Sigmoid colon (tissue), 6 donors: ENCODE measurements at regions not wholly inside any gene's neighbourhood (a gene's known extent, or its start where the extent isn't known, plus 50 kb on each side); places are given as distances from the start of the nearest gene placed in this dataset.
A peak's percentile ranks its signal among the peaks of the same experiment; 100 is the strongest.

Source experiments
- DNase-seq: peaks from one replicate; pipeline ENCODE4 v3.0.0-alpha.2; 2019
- H3K27ac ChIP-seq, 4 donors: fragments of 200-600 bp; sonication (generic); one replicate each; pipeline ENCODE4 v1.5.1; 2016 to 2019; ENCODE audit warnings: mild to moderate bottlenecking in 1 of 4
- H3K27me3 ChIP-seq, 3 donors: fragments of 200-600 bp; sonication (generic); one replicate each; pipeline ENCODE4 v1.5.1; 2019; ENCODE audit warnings: mild to moderate bottlenecking in 1 of 3
- H3K36me3 ChIP-seq, 4 donors: fragments of 200-600 bp; sonication (generic); one replicate each; pipeline ENCODE4 v1.5.1; 2016 to 2019
- H3K4me1 ChIP-seq, 4 donors: fragments of 200-600 bp; sonication (generic); one replicate each; pipeline ENCODE4 v1.5.1; 2017 to 2019
- H3K4me3 ChIP-seq, 4 donors: fragments of 200-600 bp; sonication (generic); one replicate each; pipeline ENCODE4 v1.5.1; 2017 to 2019; ENCODE audit warnings: mild to moderate bottlenecking in 2 of 4, moderate library complexity in 1 of 4
- H3K9me3 ChIP-seq, 4 donors: fragments of 200-600 bp in 3 of 4; sonication (generic) in 3 of 4; one replicate each; pipeline versions ENCODE4 v1.5.1 to v1.6.1; 2013 to 2019
- CTCF ChIP-seq, 4 experiments: fragments of 450-650 bp in 3 of 4; fragments of 200-600 bp in 1 of 4; IDR thresholded peaks; one replicate each; pipeline ENCODE4 v1.5.1; 2016 to 2019; ENCODE audit warnings: antibody characterized with exemption in 4 of 4, mild to moderate bottlenecking in 3 of 4, moderate library complexity in 2 of 4
- EP300 ChIP-seq, 4 donors: sonication (generic); formaldehyde crosslinking; IDR thresholded peaks; one replicate each; pipeline ENCODE4 v1.6.1; 2017; ENCODE audit warnings: antibody characterized with exemption in 4 of 4
- POLR2A ChIP-seq, 2 donors: fragments of 450-650 bp; IDR thresholded peaks; one replicate each; pipeline ENCODE4 v1.6.1; 2016; ENCODE audit warnings: antibody characterized with exemption in 2 of 2, mild to moderate bottlenecking in 2 of 2, moderate library complexity in 2 of 2
- POLR2AphosphoS5 ChIP-seq, 4 donors: sonication (generic); formaldehyde crosslinking; IDR thresholded peaks; one replicate each; pipeline ENCODE4 v1.6.1; 2017; ENCODE audit warnings: antibody characterized with exemption in 4 of 4
- WGBS, 2 donors: extraction: QIAGEN DNeasy Blood & Tissue Kit; methylation state at CpG; one replicate each; pipeline ENCODE4 v1.1.7; 2013; 5-methylcytosine and 5-hydroxymethylcytosine counted together
- intact Hi-C: fragments of 100-400 bp; cut with DNase I; formaldehyde crosslinking; loops from one replicate; pipeline ENCODE4 v1.15.1; 2023
- donor health status: healthy with polysubstance abuse.
- donor health status: healthy.

DNA sequence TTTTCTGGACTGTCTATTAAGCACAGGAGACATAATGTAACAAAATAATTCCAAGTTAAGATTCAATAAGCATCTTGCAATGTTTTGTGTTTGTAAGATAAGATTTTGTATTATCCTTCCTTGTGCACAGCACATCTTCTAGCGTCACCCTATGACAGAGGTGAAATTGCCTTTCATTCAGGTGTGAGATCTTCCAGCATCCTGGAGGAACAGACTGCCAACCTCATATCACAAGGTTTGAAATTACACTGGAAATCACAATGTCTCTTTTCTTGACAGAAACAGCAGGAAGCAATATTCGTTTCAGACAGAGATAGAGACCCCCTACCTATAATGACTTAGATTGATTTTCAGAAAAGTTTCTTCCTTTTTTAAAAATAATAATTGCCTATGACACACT lies 668.6 kb downstream of the GABRG1 start:
- H3K27ac ChIP-seq, result no peak overlapping the region
- no peaks in the 10 kb centered on the region for H3K36me3 ChIP-seq
- H3K4me1 ChIP-seq, result no peaks in the 10 kb centered on the region
- DNase-seq, result no peak
- H3K4me3 ChIP-seq, result no peak overlapping the region
- intact Hi-C loops, result no loop called here
- WGBS, 2 donors, result 57 to 78% methylated on average over 2 of the region's 2 CpGs
- H3K9me3 ChIP-seq, result no peaks in the 10 kb centered on the region
- no peaks in the 10 kb centered on the region for H3K27me3 ChIP-seq
- TF ChIP-seq POLR2AphosphoS5 (IDR thresholded peaks at IDR 0.05) (no peak), POLR2A (IDR thresholded peaks at IDR 0.05) (no peak), EP300 (IDR thresholded peaks at IDR 0.05) (no peak), CTCF (IDR thresholded peaks at IDR 0.05) (no peak)

- Histone ChIP-seq H3K36me3 (no peaks in the 10 kb centered on the region), H3K4me1 (no peaks in the 10 kb centered on the region), H3K4me3 (no peak overlapping the region), H3K27ac (no peak overlapping the region), H3K9me3 (no peaks in the 10 kb centered on the region), H3K27me3 (no peaks in the 10 kb centered on the region)
- 25 to 41% methylated on average over 5 of the region's 5 CpGs for WGBS, 2 donors
- intact Hi-C loops, result no loop called here
- TF ChIP-seq POLR2AphosphoS5 (IDR thresholded peaks at IDR 0.05) (no peak), CTCF (IDR thresholded peaks at IDR 0.05) (peak in 3 of 4 experiments; percentile 14 to 54 (median 38)), POLR2A (IDR thresholded peaks at IDR 0.05) (no peak), EP300 (IDR thresholded peaks at IDR 0.05) (no peak)
- no peak for DNase-seq
Observed at GRCh38 chr4:45453258-45453853, 670.5 kb downstream of the GABRG1 start.

- no peaks in the 10 kb centered on the region for H3K36me3 ChIP-seq
- no peak overlapping the region for H3K27ac ChIP-seq
- no peaks in the 10 kb centered on the region for H3K27me3 ChIP-seq
- intact Hi-C loops, result no loop called here
- WGBS, 2 donors, result 22 to 75% methylated on average over 1 of the region's 1 CpG
- no peaks in the 10 kb centered on the region for H3K9me3 ChIP-seq
- no peaks in the 10 kb centered on the region for H3K4me1 ChIP-seq
- peak in 1 of 4 experiments; percentile 14 for TF ChIP-seq CTCF (IDR thresholded peaks at IDR 0.05)
- TF ChIP-seq POLR2A (IDR thresholded peaks at IDR 0.05), result no peak
- no peak overlapping the region for H3K4me3 ChIP-seq
- DNase-seq, result no peak
Observed at GRCh38 chr4:45442466-45442865, 681.4 kb downstream of the GABRG1 start.

- TF ChIP-seq POLR2AphosphoS5 (IDR thresholded peaks at IDR 0.05), result no peak
- TF ChIP-seq EP300 (IDR thresholded peaks at IDR 0.05), result no peak
- no peak for TF ChIP-seq CTCF (IDR thresholded peaks at IDR 0.05)
- no peak for TF ChIP-seq POLR2A (IDR thresholded peaks at IDR 0.05)
- Histone ChIP-seq H3K4me1 (no peaks in the 10 kb centered on the region), H3K27ac (no peak overlapping the region), H3K9me3 (no peaks in the 10 kb centered on the region), H3K4me3 (no peak overlapping the region), H3K36me3 (no peaks in the 10 kb centered on the region), H3K27me3 (no peaks in the 10 kb centered on the region)
- no peak for DNase-seq
- intact Hi-C loops, result no loop called here
- 48 to 67% methylated on average over 2 of the region's 2 CpGs for WGBS, 2 donors
Observed at GRCh38 chr4:45438047-45438446, 685.8 kb downstream of the GABRG1 start.

GRCh38 chr4:45437381-45437780 lies 686.5 kb downstream of the GABRG1 start:
- TF ChIP-seq EP300 (IDR thresholded peaks at IDR 0.05) (no peak), CTCF (IDR thresholded peaks at IDR 0.05) (no peak)
- Histone ChIP-seq H3K27me3 (no peaks in the 10 kb centered on the region), H3K4me3 (no peak overlapping the region), H3K36me3 (no peaks in the 10 kb centered on the region), H3K27ac (no peak overlapping the region), H3K4me1 (no peaks in the 10 kb centered on the region), H3K9me3 (no peaks in the 10 kb centered on the region)
- 91 to 97% methylated on average over 1 of the region's 1 CpG for WGBS, 2 donors
- intact Hi-C loops, result no loop called here
- DNase-seq, result no peak
